ENCODE measurements at regions not wholly inside any gene's neighbourhood (a gene's known extent, or its start where the extent isn't known, plus 50 kb on each side); places are given as distances from the start of the nearest gene placed in this dataset.
"Not testable (repeated sequence)": the region's sequence is repeated elsewhere in the genome, so short reads cannot be mapped to it uniquely, and the experiment has no call there.

- no peak for DNase-seq
These were observed 100.1 kb upstream of the ATXN3L start for GRCh38 chrX:13419918-13420317.

- DNase-seq: no peak
These were observed 99.4 kb upstream of the ATXN3L start for GRCh38 chrX:13419276-13419675.

DNA sequence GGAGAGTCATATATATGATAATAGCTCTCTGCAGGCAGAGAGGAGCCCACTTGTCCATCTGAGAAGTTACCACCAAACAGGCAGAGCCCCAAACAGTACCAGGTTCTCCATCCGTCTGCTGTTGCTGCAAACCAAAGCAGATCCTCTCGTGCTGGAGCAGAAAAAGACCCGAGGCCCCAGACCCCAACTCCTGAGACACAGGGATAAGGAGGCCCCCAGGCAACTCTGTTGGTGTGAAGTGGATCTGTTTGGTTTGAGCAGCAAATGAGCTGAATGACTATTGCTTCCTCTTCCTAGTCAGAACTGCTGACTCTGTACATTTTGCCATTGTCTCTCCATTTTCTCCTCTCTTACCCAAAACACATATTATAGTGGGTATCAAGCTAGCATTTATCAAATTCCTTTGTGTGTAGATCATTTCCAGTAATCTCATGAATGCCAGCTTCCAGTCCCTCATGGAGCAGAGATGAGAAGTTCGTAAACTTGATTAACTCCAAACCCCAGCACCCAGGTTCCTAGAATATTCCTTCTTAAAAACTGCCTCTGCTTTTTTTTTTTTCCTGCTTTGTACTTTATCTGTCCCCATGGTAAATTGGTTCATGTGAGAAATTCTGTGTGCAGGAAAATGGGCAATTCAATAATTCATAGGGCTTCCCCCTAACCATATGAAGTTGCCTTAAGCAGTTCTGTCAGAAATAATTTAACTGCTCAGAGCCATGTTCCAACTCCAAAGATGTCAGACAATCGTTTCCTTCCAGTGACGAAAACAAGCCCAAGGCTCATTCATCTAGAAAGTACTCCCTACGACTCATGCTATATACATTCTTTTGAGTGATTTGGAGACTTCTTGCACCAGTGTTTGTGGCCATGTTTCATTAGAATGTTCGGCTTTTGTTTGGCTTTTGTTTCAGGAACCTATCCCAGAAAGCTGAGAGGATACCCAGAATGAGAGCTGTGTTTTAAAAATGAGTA is 98.6 kb upstream of the ATXN3L start:
- peak; percentile 68 for DNase-seq

DNA sequence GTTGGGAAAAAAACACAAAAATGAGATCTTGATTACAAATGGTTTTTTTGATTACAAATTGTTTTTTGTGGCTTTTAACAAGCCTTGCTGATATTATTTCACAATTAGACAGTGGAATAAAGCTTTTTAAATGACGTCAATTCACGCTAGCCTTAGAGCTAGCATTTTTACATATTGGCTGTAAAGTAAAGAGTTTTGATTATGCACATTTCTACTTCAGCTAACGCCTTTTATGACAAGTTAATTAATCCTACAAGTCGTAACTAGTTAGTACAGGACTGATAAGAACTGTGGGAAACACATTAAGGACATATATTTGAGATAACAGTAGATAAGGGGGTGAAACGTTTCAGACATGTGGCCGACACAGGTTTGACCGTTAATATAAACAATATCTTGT is 95.7 kb upstream of the ATXN3L start:
- no peak for DNase-seq

GRCh38 chrX:13414006-13414647 is 94.3 kb upstream of the ATXN3L start:
- DNase-seq: no peak

DNA sequence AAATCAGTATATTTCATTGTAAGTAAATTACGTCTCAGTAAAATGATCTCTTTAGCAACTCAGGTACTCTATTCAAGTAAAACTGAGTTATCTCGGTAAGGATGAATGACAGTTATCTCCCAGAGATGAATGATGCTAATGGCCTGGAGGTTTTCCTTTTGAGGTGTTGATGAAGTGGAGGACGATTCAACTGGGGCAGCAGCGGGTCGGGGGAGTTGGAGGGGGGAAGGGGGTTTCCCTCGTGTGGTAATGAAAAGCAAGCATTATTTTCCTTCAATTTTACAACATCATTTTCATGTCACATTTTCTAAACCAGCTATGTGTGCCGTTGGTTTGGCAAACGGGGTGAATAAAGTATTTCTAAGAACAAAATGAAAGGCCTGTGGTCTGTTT is 92.4 kb upstream of the ATXN3L start:
- DNase-seq: no peak

GRCh38 chrX:13411496-13412207 is 91.8 kb upstream of the ATXN3L start:
- DNase-seq: no peak

DNA sequence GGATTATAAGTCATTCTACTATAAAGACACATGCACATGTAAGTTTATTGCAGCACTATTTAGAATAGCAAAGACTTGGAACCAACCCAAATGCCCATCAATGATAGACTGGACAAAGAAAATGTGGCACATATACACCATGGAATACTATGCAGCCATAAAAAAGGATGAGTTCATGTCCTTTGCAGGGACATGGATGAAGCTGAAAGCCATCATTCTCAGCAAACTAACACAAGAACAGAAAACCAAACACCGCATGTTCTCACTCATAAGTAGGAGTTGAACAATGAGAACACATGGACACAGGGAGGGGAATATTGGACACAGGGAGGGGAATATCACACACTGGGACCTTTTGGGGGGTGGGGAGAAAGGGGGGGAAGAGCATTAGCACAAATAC is 88.7 kb upstream of the ATXN3L start:
- not testable (repeated sequence) for DNase-seq

- not testable (repeated sequence) for DNase-seq
These were observed 84.9 kb upstream of the ATXN3L start for GRCh38 chrX:13404777-13405176.

GRCh38 chrX:13404364-13404763 is 84.5 kb upstream of the ATXN3L start:
- no peak for DNase-seq

- DNase-seq: no peak
These were observed 81.9 kb upstream of the ATXN3L start for GRCh38 chrX:13401724-13402123.

- no peak for DNase-seq
These were observed 79.0 kb upstream of the ATXN3L start for GRCh38 chrX:13398839-13399238.

GRCh38 chrX:13397878-13398818 is 78.3 kb upstream of the ATXN3L start:
- peak; percentile 96 for DNase-seq

GRCh38 chrX:13396924-13397323 is 77.1 kb upstream of the ATXN3L start:
- DNase-seq: no peak

DNA sequence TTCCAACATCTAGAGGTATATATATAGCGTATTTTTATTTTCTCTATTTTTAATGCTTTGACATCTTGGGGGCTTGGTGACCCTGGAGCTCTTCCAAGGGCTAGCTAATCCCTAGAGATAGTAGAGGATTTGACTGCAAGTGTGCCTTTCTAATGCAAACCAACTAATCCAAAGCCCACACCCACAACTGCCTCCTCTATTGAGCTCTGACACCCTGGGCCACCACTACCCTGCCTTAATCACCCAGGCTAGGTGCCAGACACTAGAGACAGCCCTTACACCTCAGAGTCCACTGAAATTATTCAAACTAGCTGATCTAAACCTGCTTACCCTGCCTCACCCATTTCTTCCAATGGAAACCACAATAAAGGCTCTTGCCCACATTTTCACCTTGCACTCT is 69.6 kb upstream of the ATXN3L start:
- DNase-seq: no peak

DNA sequence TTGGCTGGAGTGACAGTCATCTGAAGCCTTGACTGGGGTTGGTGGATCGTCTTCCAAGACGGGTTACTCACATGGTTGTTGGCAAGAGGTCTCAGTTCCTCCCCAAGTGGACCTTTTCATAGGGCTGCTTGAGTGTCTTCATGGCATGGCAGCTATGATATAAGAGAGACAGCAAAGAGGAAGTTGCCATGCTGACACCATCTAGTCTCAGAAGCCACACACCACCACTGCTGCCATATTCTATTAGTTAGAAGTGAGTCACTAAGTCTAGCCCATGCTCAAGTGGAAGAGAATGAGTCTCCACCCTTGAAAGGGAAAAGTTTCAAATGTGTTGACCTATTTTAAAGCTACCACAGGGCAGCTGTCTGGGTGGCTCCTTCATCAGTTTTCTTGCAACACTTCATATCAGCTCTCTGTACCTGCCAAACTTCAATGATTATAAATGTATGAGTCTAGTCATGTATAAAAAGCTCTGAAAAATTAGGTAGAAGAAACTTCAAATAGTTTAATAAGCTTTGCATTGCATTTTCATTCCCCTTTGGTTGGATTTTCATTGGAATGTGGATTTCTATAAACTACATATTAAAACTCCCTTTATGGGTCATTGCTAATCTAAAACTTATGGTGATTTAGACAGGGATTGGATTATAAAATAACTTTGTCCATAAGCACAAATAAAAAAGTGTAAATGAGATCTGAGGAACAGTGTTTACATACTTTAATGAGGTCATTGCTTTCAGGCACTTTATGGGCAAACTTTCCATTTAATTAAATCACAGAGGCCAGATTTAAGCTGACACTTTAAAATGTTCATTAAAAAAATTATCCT is 68.0 kb upstream of the ATXN3L start:
- DNase-seq: no peak

GRCh38 chrX:13386636-13387035 is 66.8 kb upstream of the ATXN3L start:
- DNase-seq: no peak

DNA sequence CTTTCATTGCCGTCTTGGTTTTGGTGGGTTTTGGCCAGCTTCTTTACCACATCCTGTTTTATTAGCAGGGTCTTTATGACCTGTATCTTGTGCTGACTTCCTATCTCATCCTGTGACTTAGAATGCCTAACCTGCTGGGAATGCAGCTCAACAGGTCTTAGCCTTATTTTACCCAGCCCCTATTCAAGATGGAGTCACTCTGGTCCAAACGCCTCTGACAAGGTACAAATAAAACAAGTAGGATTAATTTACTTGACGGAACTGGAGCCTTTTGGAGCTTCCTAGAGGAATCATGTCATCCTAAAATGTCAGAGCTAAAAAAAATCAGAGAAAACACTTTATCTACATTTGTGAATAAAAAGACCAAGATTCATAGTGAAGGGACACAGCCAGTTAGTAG is 66.2 kb upstream of the ATXN3L start:
- no peak for DNase-seq

GRCh38 chrX:13383907-13384306 is 64.1 kb upstream of the ATXN3L start:
- no peak for DNase-seq

DNA sequence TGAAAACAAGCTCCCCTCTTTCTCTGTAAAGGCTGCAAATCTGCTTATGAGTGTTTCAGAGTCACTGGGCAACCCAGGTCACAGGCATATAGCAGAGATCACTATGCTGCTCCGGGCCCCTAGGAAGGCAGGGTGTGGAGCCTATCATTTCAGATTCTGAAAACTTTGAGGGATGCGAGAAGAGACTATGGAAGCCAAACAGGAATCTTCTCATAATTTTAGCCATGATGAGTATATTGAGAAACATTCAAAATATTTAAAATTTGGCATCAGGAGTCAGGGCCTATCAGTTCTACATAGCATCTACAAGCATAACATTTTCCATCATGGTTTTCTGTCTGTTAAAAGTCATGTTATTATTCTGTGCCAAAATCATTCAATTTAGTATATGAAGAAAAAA is 61.7 kb upstream of the ATXN3L start:
- DNase-seq: peak; percentile 21

- DNase-seq: peak; percentile 20
These were observed 60.4 kb upstream of the ATXN3L start for GRCh38 chrX:13380211-13380610.

Data from NCI-H226 (cell line).